Kidney epithelial cell (primary cell): ENCODE measurements at regions not wholly inside any gene's neighbourhood (a gene's known extent, or its start where the extent isn't known, plus 50 kb on each side); places are given as distances from the start of the nearest gene placed in this dataset.

Experiments used
- DNase-seq: peaks from one replicate; pipeline ENCODE4 v3.0.0-alpha.2; 2010; ENCODE audit warnings: low read depth
- H3K27me3 ChIP-seq: 2 replicates; pipeline ENCODE4 v1.6.0; 2011; ENCODE audit warnings: low read length; ENCODE audit not compliant: control insufficient read depth, insufficient read depth
- H3K36me3 ChIP-seq: 2 replicates; pipeline ENCODE4 v1.5.1; 2011; ENCODE audit warnings: low read length; ENCODE audit not compliant: control insufficient read depth, insufficient read depth
- H3K4me3 ChIP-seq: 2 replicates; pipeline ENCODE4 v1.5.1; 2011; ENCODE audit warnings: low read depth, mild to moderate bottlenecking, control low read depth, low read length
- CTCF ChIP-seq: IDR thresholded peaks from 2 replicates; pipeline ENCODE4 v1.5.1; 2011; ENCODE audit warnings: mild to moderate bottlenecking, moderate library complexity, low read length, control low read depth, inconsistent platforms; ENCODE audit not compliant: insufficient read depth, poor library complexity, severe bottlenecking

- no peak for DNase-seq
- TF ChIP-seq CTCF = no peak
- Histone ChIP-seq H3K36me3 (no peaks in the 10 kb centered on the region), H3K4me3 (no peak overlapping the region), H3K27me3 (peaks cover 3% of the 10 kb centered on the region)
These were observed 224.7 kb downstream of the ZIC5 start for GRCh38 chr13:99746637-99747402.

- no peak for TF ChIP-seq CTCF
- DNase-seq = no peak
- no peaks in the 10 kb centered on the region for H3K36me3 ChIP-seq
- H3K4me3 ChIP-seq = no peak overlapping the region
- peaks cover 3% of the 10 kb centered on the region for H3K27me3 ChIP-seq
These were observed 228.5 kb downstream of the ZIC5 start for GRCh38 chr13:99743094-99743493.

GRCh38 chr13:99741960-99742359 is 229.6 kb downstream of the ZIC5 start:
- H3K36me3 ChIP-seq = no peaks in the 10 kb centered on the region
- no peak overlapping the region for H3K4me3 ChIP-seq
- DNase-seq = no peak

GRCh38 chr13:99740251-99740979 is 231.2 kb downstream of the ZIC5 start:
- DNase-seq = no peak
- Histone ChIP-seq H3K4me3 (no peak overlapping the region), H3K27me3 (peaks cover 3% of the 10 kb centered on the region), H3K36me3 (no peaks in the 10 kb centered on the region)
- no peak for TF ChIP-seq CTCF

More at GRCh38 chr13:99741960-99742359, 229.6 kb downstream of the ZIC5 start:
- peaks cover 3% of the 10 kb centered on the region for H3K27me3 ChIP-seq
- no peak for TF ChIP-seq CTCF

GRCh38 chr13:99738626-99739025 is 232.9 kb downstream of the ZIC5 start:
- no peak for DNase-seq
- Histone ChIP-seq H3K27me3 (no peaks in the 10 kb centered on the region), H3K36me3 (no peaks in the 10 kb centered on the region), H3K4me3 (no peak overlapping the region)
- TF ChIP-seq CTCF = no peak
